ENCODE measurements at regions not wholly inside any gene's neighbourhood (a gene's known extent, or its start where the extent isn't known, plus 50 kb on each side); places are given as distances from the start of the nearest gene placed in this dataset.

DNA sequence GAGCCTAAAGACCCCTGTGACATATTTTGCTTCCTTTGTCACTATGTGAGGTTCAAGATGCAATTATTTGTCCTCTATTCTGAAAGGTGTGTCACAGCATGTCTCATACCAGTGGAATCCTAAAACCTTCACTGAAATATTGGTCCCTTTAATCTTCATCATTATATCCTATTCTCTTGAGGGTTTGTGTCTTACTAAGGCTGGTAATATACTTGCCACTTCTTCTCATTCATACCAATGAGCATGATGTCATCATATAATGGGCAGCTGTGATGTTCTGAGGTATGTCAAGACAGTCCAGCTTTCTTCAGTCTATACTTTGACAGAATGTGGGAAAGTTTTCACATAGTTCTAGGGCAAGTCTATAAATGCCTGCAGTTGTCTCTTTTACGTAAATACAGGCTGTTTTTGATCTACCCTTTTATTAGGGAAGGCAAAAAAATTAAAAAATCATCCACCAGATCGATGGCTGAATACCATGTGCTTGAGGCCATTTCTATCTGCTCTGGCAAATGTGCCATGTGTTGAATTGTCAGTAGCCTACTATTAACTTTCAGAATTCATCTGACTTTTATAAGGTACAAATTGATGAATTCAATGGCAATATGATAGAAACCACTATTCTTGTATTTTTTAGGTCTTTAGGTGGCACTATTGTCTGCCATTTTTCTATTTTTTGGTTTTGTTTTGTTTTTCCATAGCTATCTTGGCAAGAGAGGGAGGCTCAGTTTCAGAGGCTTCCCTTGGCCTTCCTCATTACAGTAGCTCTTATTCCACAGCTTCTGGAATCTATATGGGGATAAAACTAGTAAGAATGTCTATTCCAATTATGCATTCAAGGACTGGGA, 209.0 kb downstream of the PPARGC1A start:
- Mint-ChIP-seq H3K4me3 (ENCODE audit: unreplicated experiment) (no peak overlapping the region), H3K4me1 (ENCODE audit: low read depth, unreplicated experiment) (peaks cover 3% of the 10 kb centered on the region), H3K36me3 (ENCODE audit: unreplicated experiment) (no peaks in the 10 kb centered on the region), H3K27ac (ENCODE audit: unreplicated experiment) (no peak overlapping the region), H3K9me3 (ENCODE audit: unreplicated experiment) (no peaks in the 10 kb centered on the region), H3K27me3 (ENCODE audit: unreplicated experiment) (no peaks in the 10 kb centered on the region)
- DNase-seq, result no peak
- no peak for TF ChIP-seq CTCF (IDR thresholded peaks at IDR 0.05; ENCODE audit: partially characterized antibody, unreplicated experiment)

DNA sequence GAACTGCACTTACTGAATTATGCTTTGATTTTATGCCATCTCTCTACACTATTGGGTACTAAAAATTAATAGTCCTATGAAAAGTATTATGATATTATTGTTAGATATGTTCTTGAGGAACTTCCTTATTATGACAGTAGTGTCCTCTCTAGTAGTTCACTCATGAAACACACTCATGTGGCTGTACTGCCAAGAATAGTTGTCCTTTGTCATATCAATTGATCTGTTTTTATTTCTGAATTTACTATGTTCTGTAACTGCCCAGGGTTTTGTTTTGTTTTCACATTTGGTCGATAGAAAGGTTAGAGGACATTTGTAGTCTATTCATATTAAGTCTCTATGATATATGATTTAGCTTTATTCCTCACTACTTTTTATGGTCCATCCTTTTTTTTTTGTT, 215.2 kb downstream of the PPARGC1A start:
- Mint-ChIP-seq H3K27me3 (ENCODE audit: unreplicated experiment) (no peaks in the 10 kb centered on the region), H3K27ac (ENCODE audit: unreplicated experiment) (no peak overlapping the region), H3K36me3 (ENCODE audit: unreplicated experiment) (peaks cover 4% of the 10 kb centered on the region), H3K4me3 (ENCODE audit: unreplicated experiment) (no peak overlapping the region), H3K9me3 (ENCODE audit: unreplicated experiment) (no peaks in the 10 kb centered on the region), H3K4me1 (ENCODE audit: low read depth, unreplicated experiment) (peaks cover 7% of the 10 kb centered on the region)
- no peak for TF ChIP-seq CTCF (IDR thresholded peaks at IDR 0.05; ENCODE audit: partially characterized antibody, unreplicated experiment)
- DNase-seq, result no peak

DNA sequence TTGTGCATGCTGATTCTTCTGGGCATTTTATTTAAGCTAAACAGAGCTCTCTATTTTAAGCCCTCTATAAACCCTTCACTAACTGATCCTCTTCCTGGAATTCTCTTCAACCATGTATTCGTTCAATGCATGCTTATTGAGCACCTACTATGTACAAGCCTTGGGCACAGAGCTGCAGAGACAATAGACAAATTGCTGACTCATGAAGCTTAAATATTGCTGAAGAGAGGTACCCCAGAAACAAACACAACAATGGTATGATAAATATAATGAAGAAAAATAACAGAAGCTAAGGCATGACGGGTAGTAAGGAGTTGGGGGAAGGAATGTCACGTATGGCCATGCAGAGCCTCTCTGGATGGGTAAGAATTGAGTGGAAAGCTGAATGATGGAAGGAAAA, 222.2 kb downstream of the PPARGC1A start:
- Mint-ChIP-seq H3K4me1 (ENCODE audit: low read depth, unreplicated experiment) (peaks cover 7% of the 10 kb centered on the region), H3K4me3 (ENCODE audit: unreplicated experiment) (no peak overlapping the region), H3K27ac (ENCODE audit: unreplicated experiment) (no peak overlapping the region), H3K9me3 (ENCODE audit: unreplicated experiment) (no peaks in the 10 kb centered on the region), H3K36me3 (ENCODE audit: unreplicated experiment) (no peaks in the 10 kb centered on the region), H3K27me3 (ENCODE audit: unreplicated experiment) (peaks cover 3% of the 10 kb centered on the region)
- DNase-seq, result no peak
- no peak for TF ChIP-seq CTCF (IDR thresholded peaks at IDR 0.05; ENCODE audit: partially characterized antibody, unreplicated experiment)

- Mint-ChIP-seq H3K36me3 (ENCODE audit: unreplicated experiment) (no peaks in the 10 kb centered on the region), H3K27ac (ENCODE audit: unreplicated experiment) (no peak overlapping the region), H3K9me3 (ENCODE audit: unreplicated experiment) (no peaks in the 10 kb centered on the region), H3K27me3 (ENCODE audit: unreplicated experiment) (peaks cover 2% of the 10 kb centered on the region), H3K4me1 (ENCODE audit: low read depth, unreplicated experiment) (no peaks in the 10 kb centered on the region), H3K4me3 (ENCODE audit: unreplicated experiment) (no peak overlapping the region)
- no peak for DNase-seq
- no peak for TF ChIP-seq CTCF (IDR thresholded peaks at IDR 0.05; ENCODE audit: partially characterized antibody, unreplicated experiment)
Measured at GRCh38 chr4:23660865-23661264, 229.0 kb downstream of the PPARGC1A start.

DNA sequence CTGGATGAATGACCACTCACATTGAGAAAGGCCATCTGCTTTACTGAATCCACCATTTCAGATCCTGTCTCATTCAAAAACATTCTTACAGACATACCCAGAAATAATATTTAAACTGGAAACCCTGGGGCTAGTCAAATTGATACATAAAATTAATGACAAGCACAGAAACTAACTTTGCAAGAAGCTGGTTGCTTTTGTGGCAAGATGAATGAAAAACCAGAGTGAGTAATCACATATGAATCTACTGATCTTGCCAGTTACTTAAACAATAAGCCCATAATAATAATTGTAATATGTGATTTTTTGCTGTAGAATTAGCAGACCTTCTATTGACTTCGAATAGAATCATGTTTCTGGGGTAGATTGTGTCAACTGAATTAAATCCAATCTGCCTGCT, 235.1 kb downstream of the PPARGC1A start:
- H3K27ac Mint-ChIP-seq (ENCODE audit: unreplicated experiment), result no peak overlapping the region
- no peak for TF ChIP-seq CTCF (IDR thresholded peaks at IDR 0.05; ENCODE audit: partially characterized antibody, unreplicated experiment)
- H3K27me3 Mint-ChIP-seq (ENCODE audit: unreplicated experiment), result peaks cover 2% of the 10 kb centered on the region
- H3K4me1 Mint-ChIP-seq (ENCODE audit: low read depth, unreplicated experiment), result no peaks in the 10 kb centered on the region
- H3K4me3 Mint-ChIP-seq (ENCODE audit: unreplicated experiment), result no peak overlapping the region
- no peaks in the 10 kb centered on the region for H3K9me3 Mint-ChIP-seq (ENCODE audit: unreplicated experiment)
- peaks cover 5% of the 10 kb centered on the region for H3K36me3 Mint-ChIP-seq (ENCODE audit: unreplicated experiment)
- DNase-seq, result no peak
